Peyer's patch (tissue), 4 donors: ENCODE measurements at regions not wholly inside any gene's neighbourhood (a gene's known extent, or its start where the extent isn't known, plus 50 kb on each side); places are given as distances from the start of the nearest gene placed in this dataset.

Source experiments
- POLR2A ChIP-seq, 2 donors: fragments of 450-650 bp; IDR thresholded peaks; one replicate each; pipeline ENCODE4 v1.5.1; 2017; ENCODE audit warnings: antibody characterized with exemption in 2 of 2, mild to moderate bottlenecking in 2 of 2, moderate library complexity in 2 of 2
- TF ChIP-seq, protein P1 (sequence below), 6 experiments: fragments of 450-650 bp in 4 of 6; fragments of 200-600 bp in 2 of 6; sonication (generic) in 1 of 6; IDR thresholded peaks; one replicate each; pipeline ENCODE4 v1.5.1; 2017 to 2019; ENCODE audit warnings: antibody characterized with exemption in 6 of 6, mild to moderate bottlenecking in 3 of 6, moderate library complexity in 1 of 6

DNA sequence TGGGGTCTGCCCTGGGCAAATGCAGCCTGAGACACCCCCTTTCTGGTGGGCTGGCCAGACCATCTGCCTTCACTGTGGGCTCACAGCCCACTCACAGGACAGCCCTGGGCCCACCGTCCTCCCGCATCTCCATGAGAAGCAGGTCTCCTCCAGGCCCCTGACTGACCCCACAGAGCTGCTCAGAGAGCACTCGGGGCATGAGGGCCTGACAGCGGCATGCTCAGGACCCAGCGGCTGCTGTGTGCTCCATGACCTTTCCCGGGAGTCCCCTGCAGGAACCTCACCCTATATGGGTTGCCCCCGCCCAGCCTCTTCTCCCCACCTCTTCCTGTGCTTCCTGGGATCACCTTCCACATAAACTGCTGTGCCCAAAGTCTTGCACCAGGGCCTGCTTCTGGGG lies 162.4 kb upstream of the CST7 start:
- TF ChIP-seq, protein P1, sequence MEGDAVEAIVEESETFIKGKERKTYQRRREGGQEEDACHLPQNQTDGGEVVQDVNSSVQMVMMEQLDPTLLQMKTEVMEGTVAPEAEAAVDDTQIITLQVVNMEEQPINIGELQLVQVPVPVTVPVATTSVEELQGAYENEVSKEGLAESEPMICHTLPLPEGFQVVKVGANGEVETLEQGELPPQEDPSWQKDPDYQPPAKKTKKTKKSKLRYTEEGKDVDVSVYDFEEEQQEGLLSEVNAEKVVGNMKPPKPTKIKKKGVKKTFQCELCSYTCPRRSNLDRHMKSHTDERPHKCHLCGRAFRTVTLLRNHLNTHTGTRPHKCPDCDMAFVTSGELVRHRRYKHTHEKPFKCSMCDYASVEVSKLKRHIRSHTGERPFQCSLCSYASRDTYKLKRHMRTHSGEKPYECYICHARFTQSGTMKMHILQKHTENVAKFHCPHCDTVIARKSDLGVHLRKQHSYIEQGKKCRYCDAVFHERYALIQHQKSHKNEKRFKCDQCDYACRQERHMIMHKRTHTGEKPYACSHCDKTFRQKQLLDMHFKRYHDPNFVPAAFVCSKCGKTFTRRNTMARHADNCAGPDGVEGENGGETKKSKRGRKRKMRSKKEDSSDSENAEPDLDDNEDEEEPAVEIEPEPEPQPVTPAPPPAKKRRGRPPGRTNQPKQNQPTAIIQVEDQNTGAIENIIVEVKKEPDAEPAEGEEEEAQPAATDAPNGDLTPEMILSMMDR (IDR thresholded peaks at IDR 0.05): no peak
- no peak for TF ChIP-seq POLR2A (IDR thresholded peaks at IDR 0.05)
